Hippocampal formation (tissue), 2 donors: ENCODE measurements at regions not wholly inside any gene's neighbourhood (a gene's known extent, or its start where the extent isn't known, plus 50 kb on each side); places are given as distances from the start of the nearest gene placed in this dataset.

Experiments used
- DNase-seq, 2 donors: peaks; one replicate each; lab custom pipeline; 2025; lab: John Stamatoyannopoulos, UW

GRCh38 chr6:169946971-169947370 lies 195.5 kb downstream of the ERMARD start:
- no peak for DNase-seq

- no peak for DNase-seq
Measured at GRCh38 chr6:169945117-169945516, 193.7 kb downstream of the ERMARD start.

- no peak for DNase-seq
Measured at GRCh38 chr6:169944415-169944814, 193.0 kb downstream of the ERMARD start.

GRCh38 chr6:169944061-169944337 lies 192.6 kb downstream of the ERMARD start:
- DNase-seq: no peak

GRCh38 chr6:169943241-169944060 lies 192.0 kb downstream of the ERMARD start:
- no peak for DNase-seq

GRCh38 chr6:169942173-169942572 lies 190.8 kb downstream of the ERMARD start:
- DNase-seq: no peak

- no peak for DNase-seq
Measured at GRCh38 chr6:169940481-169941271, 189.3 kb downstream of the ERMARD start.

GRCh38 chr6:169939554-169940164 lies 188.2 kb downstream of the ERMARD start:
- no peak for DNase-seq

- DNase-seq: no peak
Measured at GRCh38 chr6:169938731-169939130, 187.3 kb downstream of the ERMARD start.

- no peak for DNase-seq
Measured at GRCh38 chr6:169938262-169938701, 186.9 kb downstream of the ERMARD start.

GRCh38 chr6:169937389-169938261 lies 186.2 kb downstream of the ERMARD start:
- no peak for DNase-seq

GRCh38 chr6:169936355-169936975 lies 185.0 kb downstream of the ERMARD start:
- DNase-seq: no peak

- DNase-seq: no peak
Measured at GRCh38 chr6:169935861-169936260, 184.4 kb downstream of the ERMARD start.

GRCh38 chr6:169935348-169935718 lies 183.9 kb downstream of the ERMARD start:
- no peak for DNase-seq

- DNase-seq: no peak
Measured at GRCh38 chr6:169934699-169935347, 183.4 kb downstream of the ERMARD start.

- DNase-seq: no peak
Measured at GRCh38 chr6:169933839-169934698, 182.6 kb downstream of the ERMARD start.

GRCh38 chr6:169933251-169933821 lies 181.9 kb downstream of the ERMARD start:
- no peak for DNase-seq

GRCh38 chr6:169932491-169932890 lies 181.1 kb downstream of the ERMARD start:
- no peak for DNase-seq

GRCh38 chr6:169931261-169931660 lies 179.8 kb downstream of the ERMARD start:
- DNase-seq: no peak

GRCh38 chr6:169930799-169931198 lies 179.4 kb downstream of the ERMARD start:
- DNase-seq: no peak
